ENCODE measurements at regions not wholly inside any gene's neighbourhood (a gene's known extent, or its start where the extent isn't known, plus 50 kb on each side); places are given as distances from the start of the nearest gene placed in this dataset.
A peak's percentile ranks its signal among the peaks of the same experiment; 100 is the strongest.
"Not testable (repeated sequence)": the region's sequence is repeated elsewhere in the genome, so short reads cannot be mapped to it uniquely, and the experiment has no call there.

DNA sequence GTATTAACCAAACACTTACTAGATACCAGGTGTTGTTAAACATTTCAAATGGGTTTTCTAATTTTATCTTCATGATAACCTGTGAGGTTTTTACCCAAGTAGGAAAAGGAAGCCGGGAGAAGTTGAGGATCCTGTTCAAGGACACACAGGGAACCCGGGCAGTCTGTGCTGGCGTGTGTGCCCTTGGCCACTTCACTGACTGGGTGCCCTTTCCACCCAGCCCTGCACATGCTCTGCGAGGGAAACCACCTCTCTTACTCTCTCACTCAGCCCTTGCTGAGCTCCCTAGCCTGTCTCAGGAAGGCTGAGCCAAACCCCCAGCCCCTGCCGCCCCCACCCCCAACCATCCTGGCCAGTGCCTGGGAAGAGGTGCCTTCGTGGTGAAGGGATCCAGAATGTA, 51.8 kb downstream of the TEX44 start:
- no peak for DNase-seq

GRCh38 chr2:231646476-231646875, 53.8 kb downstream of the TEX44 start:
- no peak for DNase-seq

DNA sequence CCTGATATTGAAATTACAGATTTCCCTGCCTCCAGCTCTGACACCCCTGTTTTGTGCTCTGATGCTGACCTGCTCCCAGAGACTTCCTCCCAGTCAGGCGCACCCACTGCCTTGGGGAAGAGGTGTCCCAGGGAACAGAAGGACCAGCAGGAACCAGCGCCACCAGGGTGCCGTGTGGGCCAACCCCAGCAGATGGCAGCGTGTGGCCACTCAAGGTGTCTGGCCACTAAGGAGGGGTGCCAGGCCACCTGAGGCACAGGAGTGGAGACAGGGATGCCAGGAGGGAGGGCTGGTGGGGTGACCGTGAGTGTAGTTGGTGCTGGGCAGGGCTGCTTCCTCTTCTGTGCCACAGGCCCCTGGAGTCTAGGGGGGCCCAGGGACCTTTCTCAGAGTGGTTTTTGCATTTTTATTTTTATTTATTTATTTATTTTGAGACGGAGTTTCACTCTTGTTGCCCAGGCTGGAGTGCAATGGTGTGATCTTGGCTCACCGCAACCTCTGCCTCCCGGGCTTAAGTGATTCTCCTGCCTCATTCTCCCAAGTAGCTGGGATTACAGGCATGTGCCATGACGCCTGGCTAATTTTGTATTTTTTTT, 56.0 kb downstream of the TEX44 start:
- DNase-seq = peak; percentile 85

DNA sequence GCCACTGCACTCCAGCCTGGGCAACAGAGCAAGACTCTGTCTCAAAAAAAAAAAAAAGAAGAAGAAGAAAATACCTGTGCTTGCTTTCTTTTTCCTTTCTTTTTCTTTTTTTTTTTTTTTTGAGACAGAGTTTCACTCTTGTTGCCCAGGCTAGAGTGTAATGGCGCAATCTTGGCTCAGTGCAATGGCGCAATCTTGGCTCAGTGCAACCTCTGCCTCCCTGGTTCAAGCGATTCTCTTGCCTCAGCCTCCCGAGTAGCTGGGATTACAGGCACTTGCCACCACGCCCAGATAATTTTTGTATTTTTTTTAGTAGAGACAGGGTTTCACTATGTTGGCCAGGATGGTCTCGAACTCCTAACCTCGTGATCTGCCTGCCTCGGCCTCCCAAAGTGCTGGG, 56.8 kb upstream of the PTMA start:
- DNase-seq = not testable (repeated sequence)

DNA sequence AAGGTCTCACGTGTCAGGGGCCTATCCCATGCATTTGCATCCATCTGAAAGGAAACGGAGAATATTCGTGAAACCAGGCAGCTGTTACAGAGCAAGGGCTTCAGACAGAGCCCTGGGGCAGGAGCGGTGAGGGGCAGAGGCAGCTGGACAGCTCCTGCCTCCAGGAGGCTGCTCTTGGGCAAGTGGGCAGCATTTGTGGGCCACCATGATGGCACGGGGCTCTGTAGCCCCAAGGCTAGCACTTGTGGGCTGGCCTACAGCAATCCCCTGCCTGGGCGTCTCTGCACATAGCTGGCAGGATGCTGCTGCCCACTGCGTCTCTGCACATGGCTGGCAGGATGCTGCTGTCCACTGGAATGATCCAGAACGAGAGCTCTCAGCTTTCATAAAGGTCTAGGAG, 52.8 kb upstream of the PTMA start:
- DNase-seq = no peak

DNA sequence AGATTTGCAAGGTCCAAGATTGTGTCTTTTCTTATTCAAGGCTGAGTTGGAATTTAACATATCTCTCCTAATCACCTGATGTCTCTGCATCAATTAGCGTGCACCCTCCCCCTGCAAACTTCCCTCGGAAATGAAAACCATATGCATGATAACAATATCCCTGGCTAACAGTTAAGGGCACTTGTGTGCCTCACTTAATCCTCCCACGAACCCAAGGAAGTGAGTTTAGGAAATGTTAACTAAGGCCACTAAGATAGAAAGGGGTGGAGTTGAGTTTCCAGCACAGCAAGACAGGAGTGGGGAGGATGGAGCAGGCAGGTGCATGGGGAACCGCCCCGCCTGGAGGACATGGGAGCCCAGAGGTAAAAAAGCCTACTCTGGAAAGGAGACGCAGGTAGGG, 52.4 kb upstream of the PTMA start:
- peak; percentile 50 for DNase-seq
